ACC112 (cell line): ENCODE measurements at regions not wholly inside any gene's neighbourhood (a gene's known extent, or its start where the extent isn't known, plus 50 kb on each side); places are given as distances from the start of the nearest gene placed in this dataset.
"Not testable (repeated sequence)": the region's sequence is repeated elsewhere in the genome, so short reads cannot be mapped to it uniquely, and the experiment has no call there.

Source experiments
- H2AFZ ChIP-seq: fragments of 200-600 bp; sonication (generic); one replicate; pipeline ENCODE4 v1.6.0; 2017; ENCODE audit warnings: antibody characterized with exemption, low read length; ENCODE audit not compliant: unreplicated experiment
- H3K27ac ChIP-seq: fragments of 200-600 bp; sonication (generic); 2 replicates; pipeline ENCODE4 v1.5.1; 2014; ENCODE audit warnings: low read depth, mild to moderate bottlenecking, antibody characterized with exemption, low read length, moderate library complexity
- H3K27me3 ChIP-seq: fragments of 200-600 bp; sonication (generic); 2 replicates; pipeline ENCODE4 v1.6.1; 2014; ENCODE audit warnings: mild to moderate bottlenecking, antibody characterized with exemption, low read length, moderate library complexity, mixed read lengths; ENCODE audit not compliant: insufficient read depth
- H3K36me3 ChIP-seq: fragments of 200-600 bp; sonication (generic); 2 replicates; pipeline ENCODE4 v1.6.1; 2016; ENCODE audit warnings: mild to moderate bottlenecking, antibody characterized with exemption, low read length, moderate library complexity, mixed read lengths; ENCODE audit not compliant: insufficient read depth
- H3K4me1 ChIP-seq: fragments of 200-600 bp; sonication (generic); one replicate; pipeline ENCODE4 v1.6.1; 2016; ENCODE audit warnings: low read length, mixed read lengths; ENCODE audit not compliant: insufficient read depth, unreplicated experiment, control insufficient read depth
- H3K4me3 ChIP-seq: fragments of 200-600 bp; sonication (generic); 2 replicates; pipeline ENCODE4 v1.5.1; 2014; ENCODE audit warnings: mild to moderate bottlenecking, low read depth, low read length
- H3K79me2 ChIP-seq: fragments of 200-600 bp; sonication (generic); one replicate; pipeline ENCODE4 v1.6.0; 2016; ENCODE audit warnings: low read length; ENCODE audit not compliant: control insufficient read depth, unreplicated experiment, insufficient read depth

GRCh38 chr17:70564006-70564620, 394.8 kb downstream of the KCNJ2 start:
- H3K4me1 ChIP-seq = peaks cover 7% of the 10 kb centered on the region
- no peak overlapping the region for H3K27ac ChIP-seq
- no peaks in the 10 kb centered on the region for H3K27me3 ChIP-seq
- no peaks in the 10 kb centered on the region for H3K79me2 ChIP-seq
- H3K36me3 ChIP-seq = no peaks in the 10 kb centered on the region
- peak overlapping the region; percentile 70 for H2AFZ ChIP-seq
- H3K4me3 ChIP-seq = no peak overlapping the region

DNA sequence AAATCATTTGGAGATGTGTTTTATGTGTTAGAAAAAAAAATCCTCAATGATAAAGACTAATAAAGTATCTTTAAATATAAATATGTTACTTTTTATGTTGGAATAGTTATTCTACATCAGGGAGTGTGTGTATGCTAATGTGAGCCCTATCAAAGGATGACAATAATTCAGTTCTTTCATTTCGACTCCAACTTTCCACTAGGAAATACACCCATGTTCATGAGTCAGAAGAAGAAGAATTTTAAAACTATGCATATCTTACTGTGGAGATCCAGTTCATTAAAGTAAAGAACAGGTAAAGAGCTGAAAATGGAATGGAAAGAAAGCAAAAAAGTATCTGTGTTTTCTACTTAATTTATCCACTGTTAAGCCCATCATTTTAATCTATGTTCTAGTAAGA, 399.8 kb downstream of the KCNJ2 start:
- peaks cover 3% of the 10 kb centered on the region for H3K4me1 ChIP-seq
- H3K4me3 ChIP-seq = no peak overlapping the region
- no peaks in the 10 kb centered on the region for H3K79me2 ChIP-seq
- H3K36me3 ChIP-seq = no peaks in the 10 kb centered on the region
- no peak overlapping the region for H3K27ac ChIP-seq
- no peak overlapping the region for H2AFZ ChIP-seq
- H3K27me3 ChIP-seq = no peaks in the 10 kb centered on the region

- H3K4me3 ChIP-seq = no peak overlapping the region
- no peaks in the 10 kb centered on the region for H3K4me1 ChIP-seq
- H3K36me3 ChIP-seq = no peaks in the 10 kb centered on the region
- H3K27ac ChIP-seq = no peak overlapping the region
- no peak overlapping the region for H2AFZ ChIP-seq
- H3K79me2 ChIP-seq = no peaks in the 10 kb centered on the region
- H3K27me3 ChIP-seq = no peaks in the 10 kb centered on the region
These were observed 408.1 kb downstream of the KCNJ2 start for GRCh38 chr17:70577456-70577855.

DNA sequence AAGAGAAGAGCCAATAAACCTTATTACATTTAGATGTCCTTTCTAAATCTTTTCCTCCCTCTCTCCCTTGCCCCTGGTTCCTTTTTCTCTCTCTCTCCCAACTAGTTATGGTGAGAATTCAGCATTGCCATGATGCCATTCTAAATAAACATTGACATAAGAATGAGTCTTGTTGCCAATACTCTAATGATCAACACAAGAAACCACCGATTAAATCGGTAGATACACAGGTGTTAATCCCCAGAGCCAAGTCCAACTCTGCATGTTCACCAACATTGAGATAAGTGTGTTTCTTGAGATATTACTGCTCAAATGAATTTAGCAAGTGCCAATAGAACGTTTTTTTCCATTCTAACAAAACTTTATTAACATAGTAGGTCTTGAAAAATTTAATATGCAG, 412.1 kb downstream of the KCNJ2 start:
- Histone ChIP-seq H3K27me3 (no peaks in the 10 kb centered on the region), H3K27ac (no peak overlapping the region), H3K79me2 (no peaks in the 10 kb centered on the region), H2AFZ (no peak overlapping the region), H3K4me3 (no peak overlapping the region), H3K36me3 (no peaks in the 10 kb centered on the region), H3K4me1 (no peaks in the 10 kb centered on the region)

DNA sequence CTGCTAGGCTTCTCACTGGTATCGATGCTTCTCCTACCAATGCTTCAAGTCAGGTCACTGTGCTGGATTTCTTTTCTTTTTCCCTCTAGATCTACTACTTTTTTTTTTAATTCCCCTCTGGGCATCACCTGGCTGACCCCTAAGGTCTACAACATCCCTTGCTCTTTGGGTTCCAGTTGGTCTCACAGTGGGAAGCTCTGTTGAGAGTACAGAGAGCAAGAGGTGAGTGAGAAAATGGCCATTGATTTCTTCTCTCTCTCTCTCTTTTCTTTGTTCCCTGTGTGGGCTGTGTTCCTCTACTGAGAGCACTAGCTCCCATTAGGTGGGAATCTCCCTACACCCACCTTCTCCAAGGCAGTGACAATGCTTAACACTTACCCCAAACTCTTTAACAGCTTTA, 413.4 kb downstream of the KCNJ2 start:
- Histone ChIP-seq H3K27me3 (no peaks in the 10 kb centered on the region), H3K79me2 (no peaks in the 10 kb centered on the region), H3K27ac (no peak overlapping the region), H3K36me3 (no peaks in the 10 kb centered on the region), H3K4me1 (no peaks in the 10 kb centered on the region), H3K4me3 (no peak overlapping the region), H2AFZ (no peak overlapping the region)

DNA sequence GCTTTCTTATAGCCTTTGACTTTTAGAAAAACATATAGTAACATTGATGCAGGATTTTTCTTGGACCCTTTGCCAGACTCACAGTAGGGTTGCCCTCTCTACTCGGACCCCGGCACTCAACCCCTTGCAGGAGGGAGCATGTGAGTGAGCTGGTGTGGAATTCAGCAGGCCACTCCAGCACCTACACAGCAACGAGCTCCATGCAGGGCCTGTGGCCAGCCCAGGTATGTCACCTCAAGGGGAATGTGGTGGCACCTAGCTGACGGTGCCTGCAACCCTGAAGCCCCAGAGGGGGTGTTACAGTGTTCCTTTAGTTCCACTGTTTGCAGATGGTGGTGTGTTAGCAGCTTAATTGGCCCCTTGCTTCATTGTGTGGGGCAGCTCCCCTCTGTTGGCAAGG, 414.9 kb downstream of the KCNJ2 start:
- Histone ChIP-seq H2AFZ (no peak overlapping the region), H3K4me1 (no peaks in the 10 kb centered on the region), H3K36me3 (no peaks in the 10 kb centered on the region), H3K79me2 (no peaks in the 10 kb centered on the region), H3K4me3 (no peak overlapping the region), H3K27me3 (no peaks in the 10 kb centered on the region), H3K27ac (no peak overlapping the region)

- Histone ChIP-seq H3K27ac (no peak overlapping the region), H3K79me2 (no peaks in the 10 kb centered on the region), H2AFZ (no peak overlapping the region), H3K4me1 (no peaks in the 10 kb centered on the region), H3K4me3 (no peak overlapping the region), H3K27me3 (no peaks in the 10 kb centered on the region), H3K36me3 (no peaks in the 10 kb centered on the region)
These were observed 418.7 kb downstream of the KCNJ2 start for GRCh38 chr17:70588003-70588402.

GRCh38 chr17:70597774-70598173, 428.4 kb downstream of the KCNJ2 start:
- Histone ChIP-seq H3K4me3 (no peak overlapping the region), H3K36me3 (no peaks in the 10 kb centered on the region), H3K79me2 (no peaks in the 10 kb centered on the region), H2AFZ (no peak overlapping the region), H3K27me3 (no peaks in the 10 kb centered on the region), H3K27ac (no peak overlapping the region), H3K4me1 (no peaks in the 10 kb centered on the region)

DNA sequence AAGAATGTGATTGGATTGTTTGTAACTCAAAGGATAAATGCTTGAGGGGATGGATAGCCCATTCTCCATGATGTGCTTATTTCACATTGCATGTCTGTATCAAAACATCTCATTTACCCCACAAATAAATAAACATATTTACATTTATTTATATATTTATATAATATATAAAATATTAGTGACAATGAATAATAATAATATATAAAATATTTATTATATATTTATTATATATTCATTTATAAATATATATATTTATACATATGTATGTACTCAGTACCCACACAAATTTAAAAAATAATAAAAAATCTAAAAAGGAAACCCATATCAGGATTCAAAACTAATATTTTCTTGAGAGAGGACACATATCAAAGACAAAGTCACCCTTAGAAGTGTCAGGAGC, 429.9 kb downstream of the KCNJ2 start:
- Histone ChIP-seq H3K79me2 (no peaks in the 10 kb centered on the region), H2AFZ (no peak overlapping the region)

GRCh38 chr17:70599945-70600344, 430.6 kb downstream of the KCNJ2 start:
- not testable (repeated sequence) for H3K4me3 ChIP-seq, H2AFZ ChIP-seq, H3K27ac ChIP-seq, H3K27me3 ChIP-seq, H3K36me3 ChIP-seq, H3K4me1 ChIP-seq, H3K79me2 ChIP-seq

More for the DNA sequence above, 429.9 kb downstream of the KCNJ2 start:
- H3K27me3 ChIP-seq = no peaks in the 10 kb centered on the region
- H3K4me3 ChIP-seq = no peak overlapping the region
- no peaks in the 10 kb centered on the region for H3K36me3 ChIP-seq
- no peaks in the 10 kb centered on the region for H3K4me1 ChIP-seq
- no peak overlapping the region for H3K27ac ChIP-seq

GRCh38 chr17:70603226-70603625, 433.9 kb downstream of the KCNJ2 start:
- H3K27me3 ChIP-seq = no peaks in the 10 kb centered on the region
- H3K79me2 ChIP-seq = no peaks in the 10 kb centered on the region
- H2AFZ ChIP-seq = no peak overlapping the region
- H3K4me1 ChIP-seq = no peaks in the 10 kb centered on the region
- no peaks in the 10 kb centered on the region for H3K36me3 ChIP-seq
- H3K27ac ChIP-seq = no peak overlapping the region
- no peak overlapping the region for H3K4me3 ChIP-seq
